Testis (tissue), 2 donors: ENCODE measurements at regions not wholly inside any gene's neighbourhood (a gene's known extent, or its start where the extent isn't known, plus 50 kb on each side); places are given as distances from the start of the nearest gene placed in this dataset.
A peak's percentile ranks its signal among the peaks of the same experiment; 100 is the strongest.
"Not testable (repeated sequence)": the region's sequence is repeated elsewhere in the genome, so short reads cannot be mapped to it uniquely, and the experiment has no call there.

Source experiments
- DNase-seq: peaks from one replicate; pipeline ENCODE4 v3.0.0-alpha.2; 2019
- H3K27ac ChIP-seq, 2 donors: fragments of 200-600 bp; sonication (generic); one replicate each; pipeline ENCODE4 v1.5.1; 2019
- H3K27me3 ChIP-seq: fragments of 200-600 bp; sonication (generic); one replicate; pipeline ENCODE4 v1.5.1; 2019
- H3K36me3 ChIP-seq: fragments of 200-600 bp; sonication (generic); one replicate; pipeline ENCODE4 v1.5.1; 2017; ENCODE audit warnings: low read depth; ENCODE audit errors: missing control alignments
- H3K4me1 ChIP-seq: fragments of 200-600 bp; sonication (generic); one replicate; pipeline ENCODE4 v1.5.1; 2019
- H3K4me3 ChIP-seq, 2 donors: fragments of 200-600 bp; sonication (generic); one replicate each; pipeline ENCODE4 v1.5.1; 2017 to 2019
- H3K9me3 ChIP-seq: fragments of 200-600 bp; sonication (generic); one replicate; pipeline ENCODE4 v1.5.1; 2017
- CTCF ChIP-seq, 3 experiments: fragments of 450-650 bp in 2 of 3; fragments of 200-600 bp in 1 of 3; sonication (generic) in 1 of 3; IDR thresholded peaks; one replicate each; pipeline ENCODE4 v1.5.1; 2016 to 2019; ENCODE audit warnings: antibody characterized with exemption in 3 of 3, mild to moderate bottlenecking in 2 of 3, moderate library complexity in 1 of 3
- POLR2A ChIP-seq: fragments of 450-650 bp; IDR thresholded peaks from one replicate; pipeline ENCODE4 v1.6.1; 2017; ENCODE audit warnings: antibody characterized with exemption, mild to moderate bottlenecking, moderate library complexity
- WGBS, 2 donors: methylation state at CpG; one replicate each; pipeline ENCODE4 v1.1.5; 2018; 5-methylcytosine and 5-hydroxymethylcytosine counted together
- intact Hi-C: fragments of 100-400 bp; cut with DNase I; formaldehyde crosslinking; loops from one replicate; pipeline ENCODE4 v1.15.1; 2023; ENCODE audit warnings: low total_unique reads

- H3K9me3 ChIP-seq, result no peaks in the 10 kb centered on the region
- TF ChIP-seq POLR2A, result no peak
- TF ChIP-seq CTCF (IDR thresholded peaks at IDR 0.05), result peak; percentile 19 to 42 (median 30)
- H3K4me3 ChIP-seq, result no peak overlapping the region
- no peaks in the 10 kb centered on the region for H3K4me1 ChIP-seq
- intact Hi-C loops, result no loop called here
- peak; percentile 36 for DNase-seq
- no peaks in the 10 kb centered on the region for H3K36me3 ChIP-seq
- no peak overlapping the region for H3K27ac ChIP-seq
- WGBS, 2 donors, result 93 to 100% methylated on average over 1 of the region's 1 CpG
- H3K27me3 ChIP-seq, result no peaks in the 10 kb centered on the region
Measured at GRCh38 chr3:61371123-61371522, 119.9 kb upstream of the FHIT start.

- 94 to 97% methylated on average over 1 of the region's 1 CpG for WGBS, 2 donors
- no peak overlapping the region for H3K4me3 ChIP-seq
Measured at GRCh38 chr3:61372723-61373122, 121.5 kb upstream of the FHIT start.

GRCh38 chr3:61378311-61378710, 127.1 kb upstream of the FHIT start:
- Histone ChIP-seq H3K4me3 (no peak overlapping the region), H3K9me3 (no peaks in the 10 kb centered on the region), H3K4me1 (no peaks in the 10 kb centered on the region), H3K36me3 (no peaks in the 10 kb centered on the region), H3K27ac (no peak overlapping the region), H3K27me3 (no peaks in the 10 kb centered on the region)
- TF ChIP-seq POLR2A, result no peak
- TF ChIP-seq CTCF (IDR thresholded peaks at IDR 0.05), result no peak
- WGBS, 2 donors, result 90 to 95% methylated on average over 1 of the region's 1 CpG
- DNase-seq, result no peak
- intact Hi-C loops, result no loop called here

More at GRCh38 chr3:61372723-61373122, 121.5 kb upstream of the FHIT start:
- intact Hi-C loops, result no loop called here
- TF ChIP-seq POLR2A, result no peak
- no peak for TF ChIP-seq CTCF (IDR thresholded peaks at IDR 0.05)
- Histone ChIP-seq H3K27me3 (no peaks in the 10 kb centered on the region), H3K9me3 (no peaks in the 10 kb centered on the region), H3K4me1 (no peaks in the 10 kb centered on the region), H3K27ac (no peak overlapping the region), H3K36me3 (no peaks in the 10 kb centered on the region)
- DNase-seq, result no peak

- Histone ChIP-seq H3K4me1 (no peaks in the 10 kb centered on the region), H3K4me3 (no peak overlapping the region), H3K9me3 (no peaks in the 10 kb centered on the region), H3K27ac (no peak overlapping the region), H3K36me3 (no peaks in the 10 kb centered on the region), H3K27me3 (no peaks in the 10 kb centered on the region)
- intact Hi-C loops, result no loop called here
- no peak for TF ChIP-seq POLR2A
- TF ChIP-seq CTCF (IDR thresholded peaks at IDR 0.05), result peak; percentile 34 to 64 (median 62)
- peak; percentile 18 for DNase-seq
- 76 to 82% methylated on average over 7 of the region's 7 CpGs for WGBS, 2 donors
Measured at GRCh38 chr3:61381745-61382392, 130.6 kb upstream of the FHIT start.

- Histone ChIP-seq H3K9me3 (no peaks in the 10 kb centered on the region), H3K4me1 (no peaks in the 10 kb centered on the region), H3K27ac (no peak overlapping the region), H3K4me3 (no peak overlapping the region), H3K36me3 (no peaks in the 10 kb centered on the region), H3K27me3 (no peaks in the 10 kb centered on the region)
- TF ChIP-seq POLR2A (no peak), CTCF (IDR thresholded peaks at IDR 0.05) (no peak)
- DNase-seq, result no peak
- intact Hi-C loops, result no loop called here
- WGBS, 2 donors, result 90 to 91% methylated on average over 3 of the region's 3 CpGs
Measured at GRCh38 chr3:61387817-61388216, 136.6 kb upstream of the FHIT start.

- H3K4me3 ChIP-seq, H3K27ac ChIP-seq, H3K4me1 ChIP-seq, DNase-seq, H3K9me3 ChIP-seq, H3K27me3 ChIP-seq, intact Hi-C loops, H3K36me3 ChIP-seq: not testable (repeated sequence)
- 95 to 96% methylated on average over 8 to 20 of the region's 23 CpGs for WGBS, 2 donors
Measured at GRCh38 chr3:61393480-61393947, 142.3 kb upstream of the FHIT start.
